SKM-1 (cell line): ENCODE measurements at regions not wholly inside any gene's neighbourhood (a gene's known extent, or its start where the extent isn't known, plus 50 kb on each side); places are given as distances from the start of the nearest gene placed in this dataset.

Experiments used
- DNase-seq: peaks from one replicate; lab custom pipeline; 2025; ENCODE audit not compliant: unreplicated experiment; lab: John Stamatoyannopoulos, UW

GRCh38 chr4:123308667-123309066, 87.9 kb upstream of the SPRY1 start:
- no peak for DNase-seq

- DNase-seq = no peak
Observed at GRCh38 chr4:123312116-123312515, 84.5 kb upstream of the SPRY1 start.

- DNase-seq = no peak
Observed at GRCh38 chr4:123312951-123313592, 83.5 kb upstream of the SPRY1 start.

- no peak for DNase-seq
Observed at GRCh38 chr4:123315617-123316016, 81.0 kb upstream of the SPRY1 start.

GRCh38 chr4:123317211-123317610, 79.4 kb upstream of the SPRY1 start:
- DNase-seq = no peak

- no peak for DNase-seq
Observed at GRCh38 chr4:123319639-123320038, 77.0 kb upstream of the SPRY1 start.

GRCh38 chr4:123323998-123324397, 72.6 kb upstream of the SPRY1 start:
- no peak for DNase-seq

GRCh38 chr4:123325241-123325681, 71.3 kb upstream of the SPRY1 start:
- no peak for DNase-seq

GRCh38 chr4:123327346-123327745, 69.2 kb upstream of the SPRY1 start:
- DNase-seq = no peak

- DNase-seq = no peak
Observed at GRCh38 chr4:123327846-123328429, 68.7 kb upstream of the SPRY1 start.

GRCh38 chr4:123338715-123339114, 57.9 kb upstream of the SPRY1 start:
- DNase-seq = no peak

GRCh38 chr4:123339507-123340380, 56.9 kb upstream of the SPRY1 start:
- DNase-seq = no peak

- DNase-seq = no peak
Observed at GRCh38 chr4:123340381-123340701, 56.3 kb upstream of the SPRY1 start.

- no peak for DNase-seq
Observed at GRCh38 chr4:123342498-123342897, 54.1 kb upstream of the SPRY1 start.

- DNase-seq = no peak
Observed at GRCh38 chr4:123343400-123344041, 53.1 kb upstream of the SPRY1 start.

- DNase-seq = no peak
Observed at GRCh38 chr4:123345137-123345934, 51.3 kb upstream of the SPRY1 start.

- DNase-seq = no peak
Observed at GRCh38 chr4:123345935-123346300, 50.7 kb upstream of the SPRY1 start.

- no peak for DNase-seq
Observed at GRCh38 chr4:123346330-123346940, 50.2 kb upstream of the SPRY1 start.
